HCT116 (cell line): ENCODE measurements at regions not wholly inside any gene's neighbourhood (a gene's known extent, or its start where the extent isn't known, plus 50 kb on each side); places are given as distances from the start of the nearest gene placed in this dataset.

ENCODE experiments used
- ATAC-seq: fragments of 200-7000 bp; cut with Tn5 transposase; 2 replicates; pipeline ENCODE4 v1.9.1; 2020; ENCODE audit warnings: mild to moderate bottlenecking, moderate library complexity
- BruUV-seq: library from RNA; stranded (reverse); fragments of 400-500 nt; replicated peaks from 2 replicates; lab custom pipeline; 2021; lab: Mats Ljungman, UMichigan
- CTCF ChIA-PET: fragments of 300-600 bp; sonication (Branson Sonifier 250); formaldehyde crosslinking; loops from one replicate; lab custom pipeline; 2021; ENCODE audit warnings: antibody characterized with exemption; lab: Charles Lee
- POLR2A ChIA-PET: fragments of 300-600, 350-600 bp; sonication (Branson Sonifier 250); formaldehyde crosslinking; loops from one replicate; lab custom pipeline; 2021; ENCODE audit warnings: antibody characterized with exemption; lab: Charles Lee
- RAD21 ChIA-PET, 2 experiments: fragments of 300-600 bp; sonication (Branson Sonifier 250); formaldehyde crosslinking; loops; one replicate each; lab custom pipeline; 2023; ENCODE audit warnings: low total read pairs in 2 of 2; ENCODE audit not compliant: uncharacterized antibody in 2 of 2, unreplicated experiment in 2 of 2, low non-redundant PET in 1 of 2; lab: Charles Lee
- DNase-seq: peaks from one replicate; pipeline ENCODE4 v3.0.0-alpha.2; 2010; ENCODE audit warnings: low read depth, low spot score
- H2AFZ ChIP-seq: fragments of 200-600 bp; shearing (Covaris generic), sonication (generic); 2 replicates; pipeline ENCODE4 v1.6.1; 2017; ENCODE audit warnings: low read depth, mixed run types, mixed read lengths, antibody characterized with exemption, low read length; ENCODE audit not compliant: poor library complexity, severe bottlenecking
- H3K27ac ChIP-seq: 2 replicates; pipeline ENCODE4 v1.5.1; 2012; ENCODE audit warnings: low read depth, low read length
- H3K27me3 ChIP-seq: fragments of 200-600 bp; sonication (generic); 2 replicates; pipeline ENCODE4 v1.6.1; 2016; ENCODE audit warnings: mixed run types, low read length, mixed read lengths; ENCODE audit not compliant: insufficient read depth
- H3K36me3 ChIP-seq, 2 experiments: fragments of 200-500 bp in 1 of 2; fragments of 200-600 bp in 1 of 2; sonication (Bioruptor generic) in 1 of 2; sonication (generic) in 1 of 2; 2 replicates each; pipeline versions ENCODE4 v1.5.1 to v1.6.1; 2014 to 2016; ENCODE audit warnings: low read length in 2 of 2, inconsistent platforms in 1 of 2, mixed read lengths in 1 of 2, mixed run types in 1 of 2; ENCODE audit not compliant: insufficient read depth in 2 of 2, control insufficient read depth in 1 of 2
- H3K4me1 ChIP-seq, 2 experiments: fragments of 200-600 bp in 1 of 2; sonication (generic) in 1 of 2; 2 replicates each; pipeline versions ENCODE4 v1.5.1 to v1.6.1; 2012 to 2017; ENCODE audit warnings: low read length in 2 of 2, inconsistent platforms in 1 of 2, mild to moderate bottlenecking in 1 of 2, mixed read lengths in 1 of 2, mixed run types in 1 of 2, moderate library complexity in 1 of 2; ENCODE audit not compliant: insufficient read depth in 2 of 2, control insufficient read depth in 1 of 2
- H3K4me2 ChIP-seq: fragments of 200-600 bp; sonication (generic); 2 replicates; pipeline ENCODE4 v1.6.1; 2017; ENCODE audit warnings: mixed run types, low read length, mixed read lengths
- H3K4me3 ChIP-seq, 2 experiments: fragments of 200-600 bp in 1 of 2; sonication (generic) in 1 of 2; replicated peaks in 1 of 2; 2 replicates each; pipeline ENCODE4 v1.5.1; 2011 to 2016; ENCODE audit warnings: low read length in 2 of 2, control low read depth in 1 of 2, low read depth in 1 of 2, mild to moderate bottlenecking in 1 of 2, mixed read lengths in 1 of 2, mixed run types in 1 of 2
- H3K79me2 ChIP-seq: fragments of 200-600 bp; sonication (generic); 2 replicates; pipeline ENCODE4 v1.6.1; 2017; ENCODE audit warnings: mild to moderate bottlenecking, mixed run types, low read length, moderate library complexity, mixed read lengths; ENCODE audit not compliant: insufficient read depth
- H3K9ac ChIP-seq: fragments of 200-600 bp; sonication (generic); 2 replicates; pipeline ENCODE4 v1.6.1; 2016; ENCODE audit warnings: low read length, mixed read lengths
- H3K9me2 ChIP-seq: fragments of 200-600 bp; sonication (generic), shearing (Covaris generic); 2 replicates; pipeline ENCODE4 v1.6.1; 2017; ENCODE audit warnings: mixed run types, mild to moderate bottlenecking, moderate library complexity; ENCODE audit not compliant: insufficient read depth
- H3K9me3 ChIP-seq, 2 experiments: fragments of 200-500 bp in 1 of 2; fragments of 200-600 bp in 1 of 2; sonication (Bioruptor generic) in 1 of 2; sonication (generic) in 1 of 2; 2 replicates each; pipeline ENCODE4 v1.6.1; 2014 to 2017; ENCODE audit warnings: low read length in 2 of 2, mixed read lengths in 2 of 2, inconsistent platforms in 1 of 2, low read depth in 1 of 2, mild to moderate bottlenecking in 1 of 2, mixed run types in 1 of 2, moderate library complexity in 1 of 2; ENCODE audit not compliant: control insufficient read depth in 1 of 2, insufficient read depth in 1 of 2
- H4K20me1 ChIP-seq: fragments of 200-600 bp; sonication (generic), shearing (Covaris generic); 2 replicates; pipeline ENCODE4 v1.6.1; 2017; ENCODE audit warnings: mixed run types, mild to moderate bottlenecking, moderate library complexity; ENCODE audit not compliant: insufficient read depth
- EZH2 ChIP-seq: fragments of 200-600 bp; sonication (generic); IDR thresholded peaks from 2 replicates; pipeline ENCODE4 v1.6.1; 2017; ENCODE audit warnings: antibody characterized with exemption, mixed run types
- EZH2phosphoT487 ChIP-seq: fragments of 200-600 bp; IDR thresholded peaks from 2 replicates; pipeline ENCODE4 v1.6.1; 2018; ENCODE audit warnings: antibody characterized with exemption, borderline replicate concordance
- FOSL1 ChIP-seq: IDR thresholded peaks from 2 replicates; pipeline ENCODE4 v1.6.1; 2012; ENCODE audit warnings: low read depth
- POLR2A ChIP-seq: IDR thresholded peaks from 2 replicates; pipeline ENCODE4 v1.7.0; 2011; ENCODE audit warnings: borderline replicate concordance; ENCODE audit not compliant: insufficient read depth, insufficient read length; ENCODE audit errors: extremely low read depth
- ZFX ChIP-seq: fragments of 450-650 bp; IDR thresholded peaks from 2 replicates; pipeline ENCODE4 v1.6.1; 2017
- ZNF274 ChIP-seq: fragments of 200-500 bp; sonication (Bioruptor generic); IDR thresholded peaks from 2 replicates; pipeline ENCODE4 v1.6.1; 2014; ENCODE audit warnings: mild to moderate bottlenecking, low read depth, low read length, inconsistent platforms
- intact Hi-C: fragments of 100-400 bp; cut with micrococcal nuclease; formaldehyde crosslinking; loops from 2 replicates; pipeline ENCODE4 v1.10.0; 2022

DNA sequence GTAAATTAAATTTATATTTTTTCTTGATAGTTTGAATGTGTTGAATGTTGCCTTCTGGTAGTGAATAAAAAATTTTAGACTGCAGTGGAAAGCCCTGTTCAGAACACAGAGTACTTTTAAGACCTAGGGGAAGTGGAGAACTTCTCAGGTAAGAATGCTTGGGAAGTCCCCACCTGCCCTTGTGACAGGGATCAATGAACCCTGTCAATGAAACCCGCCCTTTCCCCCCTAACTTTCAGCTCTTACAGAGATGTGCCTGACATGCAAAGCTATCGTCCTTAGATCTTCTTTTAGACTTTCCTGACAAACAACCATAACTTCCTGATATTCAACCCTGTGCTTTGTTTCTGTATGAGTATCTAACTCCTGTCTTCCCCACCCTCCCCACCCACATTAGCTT, 562.7 kb downstream of the TLE4 start:
- intact Hi-C loops = no loop called here
- Histone ChIP-seq H3K36me3 (no peaks in the 10 kb centered on the region), H3K27ac (no peak overlapping the region), H3K27me3 (no peaks in the 10 kb centered on the region), H3K9me3 (peaks cover 0 to 12% of the 10 kb centered on the region in 2 experiments; a peak in 2 of 4 replicates), H3K4me1 (no peaks in the 10 kb centered on the region), H3K9ac (no peak overlapping the region), H3K4me3 (no peak overlapping the region), H3K4me2 (no peak overlapping the region), H4K20me1 (no peaks in the 10 kb centered on the region), H3K9me2 (no peaks in the 10 kb centered on the region), H2AFZ (no peak overlapping the region), H3K79me2 (no peaks in the 10 kb centered on the region)
- CTCF ChIA-PET = no interaction called here
- POLR2A ChIA-PET = no interaction called here
- RAD21 ChIA-PET = no interaction called here
- DNase-seq (no peak), ATAC-seq (no peak)
- BruUV-seq = no TSS peak
- TF ChIP-seq POLR2A (no peak), FOSL1 (no peak), EZH2phosphoT487 (no peak)

- DNase-seq (no peak), ATAC-seq (no peak)
- Histone ChIP-seq H3K4me2 (no peak overlapping the region), H3K4me3 (no peak overlapping the region), H4K20me1 (no peaks in the 10 kb centered on the region), H3K27ac (no peak overlapping the region), H3K9me3 (peaks cover 7 to 8% of the 10 kb centered on the region in 2 experiments; a peak in 2 of 4 replicates), H3K4me1 (no peaks in the 10 kb centered on the region), H3K27me3 (no peaks in the 10 kb centered on the region), H3K36me3 (no peaks in the 10 kb centered on the region), H3K9me2 (no peaks in the 10 kb centered on the region), H3K79me2 (no peaks in the 10 kb centered on the region), H2AFZ (no peak overlapping the region), H3K9ac (no peak overlapping the region)
- RAD21 ChIA-PET = no interaction called here
- CTCF ChIA-PET = no interaction called here
- no peak for TF ChIP-seq ZFX
- no peak for TF ChIP-seq EZH2
- TF ChIP-seq ZNF274 = no peak
- BruUV-seq = no TSS peak
- intact Hi-C loops = no loop called here
- POLR2A ChIA-PET = no interaction called here
Measured at GRCh38 chr9:80131627-80132026, 559.9 kb downstream of the TLE4 start.
